ENCODE measurements at regions not wholly inside any gene's neighbourhood (a gene's known extent, or its start where the extent isn't known, plus 50 kb on each side); places are given as distances from the start of the nearest gene placed in this dataset.

DNA sequence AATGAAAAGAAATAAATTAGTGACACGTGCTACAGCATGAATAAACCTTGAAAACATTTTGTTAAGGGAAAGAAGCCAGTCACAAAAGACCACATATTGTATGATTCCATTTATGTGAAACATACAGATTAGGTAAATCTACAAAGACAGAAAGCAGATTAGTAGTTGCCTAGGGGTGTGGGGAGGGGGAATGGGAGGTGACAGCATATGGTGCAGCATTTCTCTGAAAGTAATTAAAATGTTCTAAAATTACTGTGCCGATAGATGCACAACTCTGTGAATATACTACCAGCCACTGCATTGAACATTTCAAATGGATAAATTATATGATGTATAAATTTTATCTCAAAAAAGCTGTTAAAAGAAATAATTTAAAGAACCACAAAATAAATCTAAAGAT is 161.0 kb downstream of the TRIB2 start:
- TF ChIP-seq, protein P1, sequence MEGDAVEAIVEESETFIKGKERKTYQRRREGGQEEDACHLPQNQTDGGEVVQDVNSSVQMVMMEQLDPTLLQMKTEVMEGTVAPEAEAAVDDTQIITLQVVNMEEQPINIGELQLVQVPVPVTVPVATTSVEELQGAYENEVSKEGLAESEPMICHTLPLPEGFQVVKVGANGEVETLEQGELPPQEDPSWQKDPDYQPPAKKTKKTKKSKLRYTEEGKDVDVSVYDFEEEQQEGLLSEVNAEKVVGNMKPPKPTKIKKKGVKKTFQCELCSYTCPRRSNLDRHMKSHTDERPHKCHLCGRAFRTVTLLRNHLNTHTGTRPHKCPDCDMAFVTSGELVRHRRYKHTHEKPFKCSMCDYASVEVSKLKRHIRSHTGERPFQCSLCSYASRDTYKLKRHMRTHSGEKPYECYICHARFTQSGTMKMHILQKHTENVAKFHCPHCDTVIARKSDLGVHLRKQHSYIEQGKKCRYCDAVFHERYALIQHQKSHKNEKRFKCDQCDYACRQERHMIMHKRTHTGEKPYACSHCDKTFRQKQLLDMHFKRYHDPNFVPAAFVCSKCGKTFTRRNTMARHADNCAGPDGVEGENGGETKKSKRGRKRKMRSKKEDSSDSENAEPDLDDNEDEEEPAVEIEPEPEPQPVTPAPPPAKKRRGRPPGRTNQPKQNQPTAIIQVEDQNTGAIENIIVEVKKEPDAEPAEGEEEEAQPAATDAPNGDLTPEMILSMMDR (conservative IDR thresholded peaks at IDR 0.05) = no peak
- TF ChIP-seq ZFX (IDR thresholded peaks at IDR 0.05) = no peak

Data from C4-2B (cell line).